PC-9 (cell line): ENCODE measurements at regions not wholly inside any gene's neighbourhood (a gene's known extent, or its start where the extent isn't known, plus 50 kb on each side); places are given as distances from the start of the nearest gene placed in this dataset.

ENCODE experiments used
- BruUV-seq: library from RNA; stranded (reverse); fragments of 400-500 nt; replicated peaks from 2 replicates; lab custom pipeline; 2021; lab: Mats Ljungman, UMichigan
- CTCF ChIA-PET: fragments of 300-600 bp; sonication (Branson Sonifier 250); formaldehyde crosslinking; loops from one replicate; lab custom pipeline; 2022; ENCODE audit warnings: antibody characterized with exemption; lab: Charles Lee
- POLR2A ChIA-PET: fragments of 300-600 bp; sonication (Branson Sonifier 250); formaldehyde crosslinking; loops from one replicate; lab custom pipeline; 2022; ENCODE audit warnings: antibody characterized with exemption; ENCODE audit not compliant: unreplicated experiment; lab: Charles Lee
- DNase-seq, 2 experiments: peaks; one replicate each; pipeline versions ENCODE4 v3.0.0 to v3.0.0-alpha.2; 2015 to 2022; ENCODE audit warnings: mixed read lengths in 1 of 2
- H2AFZ ChIP-seq: fragments of 200-600 bp; sonication (generic); 2 replicates; pipeline ENCODE4 v1.8.1; 2017; ENCODE audit warnings: antibody characterized with exemption
- H3F3A ChIP-seq: fragments of 200-600 bp; sonication (generic); 2 replicates; pipeline ENCODE4 v1.8.1; 2017; ENCODE audit warnings: antibody characterized with exemption, mild to moderate bottlenecking, low read depth; ENCODE audit not compliant: insufficient read depth
- H3K27ac ChIP-seq: fragments of 200-600 bp; sonication (generic); 2 replicates; pipeline ENCODE4 v1.6.1; 2016; ENCODE audit warnings: mixed run types
- H3K27me3 ChIP-seq: fragments of 200-600 bp; sonication (generic); 2 replicates; pipeline ENCODE4 v1.6.1; 2016; ENCODE audit warnings: low read depth, mixed run types; ENCODE audit not compliant: insufficient read depth
- H3K36me3 ChIP-seq: fragments of 200-600 bp; sonication (generic); 2 replicates; pipeline ENCODE4 v1.6.1; 2016; ENCODE audit warnings: low read depth, mixed run types
- H3K4me1 ChIP-seq: fragments of 200-600 bp; sonication (generic); replicated peaks from 2 replicates; pipeline ENCODE4 v1.6.1; 2016; ENCODE audit warnings: mixed run types; ENCODE audit not compliant: insufficient read depth
- H3K4me2 ChIP-seq: fragments of 200-600 bp; sonication (generic); 2 replicates; pipeline ENCODE4 v1.6.1; 2017; ENCODE audit warnings: mixed run types
- H3K4me3 ChIP-seq: fragments of 200-600 bp; sonication (generic); 2 replicates; pipeline ENCODE4 v1.6.1; 2016; ENCODE audit warnings: mixed run types
- H3K79me2 ChIP-seq: fragments of 200-600 bp; sonication (generic); 2 replicates; pipeline ENCODE4 v1.6.1; 2017; ENCODE audit warnings: low read depth, mixed run types
- H3K9me2 ChIP-seq: fragments of 200-600 bp; sonication (generic); 2 replicates; pipeline ENCODE4 v1.8.1; 2017; ENCODE audit warnings: mild to moderate bottlenecking; ENCODE audit not compliant: insufficient read depth
- H3K9me3 ChIP-seq: fragments of 200-600 bp; sonication (generic); 2 replicates; pipeline ENCODE4 v1.8.1; 2016; ENCODE audit warnings: low read depth; ENCODE audit not compliant: insufficient read depth
- H4K20me1 ChIP-seq: fragments of 200-600 bp; sonication (generic); 2 replicates; pipeline ENCODE4 v1.8.1; 2017; ENCODE audit not compliant: insufficient read depth
- CTCF ChIP-seq: fragments of 200-600 bp; sonication (generic); conservative IDR thresholded peaks from 2 replicates; pipeline ENCODE4 v1.6.1; 2017; ENCODE audit warnings: mixed run types, antibody characterized with exemption, mild to moderate bottlenecking, moderate library complexity
- EZH2 ChIP-seq: fragments of 200-600 bp; sonication (generic); IDR thresholded peaks from 2 replicates; pipeline ENCODE4 v1.8.0; 2017; ENCODE audit warnings: antibody characterized with exemption, low read depth
- intact Hi-C: fragments of 100-400 bp; cut with micrococcal nuclease; formaldehyde crosslinking; loops from one replicate; pipeline ENCODE4 v1.10.0; 2022; ENCODE audit not compliant: unreplicated experiment

DNA sequence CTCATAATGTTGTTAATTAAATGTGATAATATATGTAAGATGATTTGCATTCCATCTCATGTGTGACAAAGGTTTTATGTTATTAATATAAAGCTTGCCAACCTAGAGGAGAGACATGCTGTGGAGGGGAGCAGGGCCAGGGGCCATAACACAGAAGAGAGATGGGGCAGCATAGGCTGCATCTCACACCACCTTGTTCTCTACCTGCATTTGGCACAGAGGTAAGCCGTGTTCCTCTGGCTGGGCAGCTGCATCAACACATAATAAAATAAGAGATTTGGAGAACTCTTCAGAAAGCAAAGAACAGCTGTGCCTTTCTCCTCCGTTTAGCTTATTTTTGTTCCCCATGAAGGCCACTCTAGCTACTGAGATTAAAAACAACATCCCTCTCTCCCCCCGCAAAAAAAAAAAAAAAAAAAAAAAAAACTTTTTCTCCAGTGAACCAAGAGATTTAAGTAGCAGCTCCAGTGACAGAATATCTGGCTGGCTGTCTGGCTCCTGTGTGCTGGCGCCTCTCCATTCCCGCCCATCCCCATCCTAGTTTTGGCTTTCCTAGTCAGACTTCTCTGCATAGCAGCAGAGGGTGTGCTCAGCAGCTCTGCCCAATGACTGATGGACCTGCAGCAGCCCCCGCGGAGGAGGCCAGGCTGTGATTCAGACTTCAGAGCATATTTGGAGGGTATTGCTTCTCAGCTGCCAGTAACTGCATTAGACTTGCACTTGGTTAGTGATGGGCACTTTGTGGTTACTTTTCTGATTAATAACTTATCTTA, 52.2 kb upstream of the STXBP5L start:
- Histone ChIP-seq H3K9me3 (no peaks in the 10 kb centered on the region), H3K4me1 (no peaks in the 10 kb centered on the region), H3K27ac (no peak overlapping the region), H3K27me3 (no peaks in the 10 kb centered on the region; the same call in 1 of the 2 replicates), H3K4me3 (no peak overlapping the region), H4K20me1 (no peaks in the 10 kb centered on the region), H3K9me2 (no peaks in the 10 kb centered on the region), H3K4me2 (no peak overlapping the region), H3F3A (no peaks in the 10 kb centered on the region), H3K36me3 (no peaks in the 10 kb centered on the region), H3K79me2 (no peaks in the 10 kb centered on the region), H2AFZ (no peak overlapping the region)
- no peak for DNase-seq
- no TSS peak for BruUV-seq
- ChIA-PET CTCF (no interaction called here), POLR2A (no interaction called here)
- TF ChIP-seq EZH2: no peak
- no peak for TF ChIP-seq CTCF
- intact Hi-C loops: no loop called here
